SK-N-SH treated with all-trans-retinoic acid at 6 μM for 48 hours (cell line): ENCODE measurements at regions not wholly inside any gene's neighbourhood (a gene's known extent, or its start where the extent isn't known, plus 50 kb on each side); places are given as distances from the start of the nearest gene placed in this dataset.

Source experiments
- ARNTL ChIP-seq: fragments of 450-650 bp; formaldehyde crosslinking; IDR thresholded peaks from 2 replicates; pipeline ENCODE4 v1.5.0; 2020; ENCODE audit warnings: low read depth, mild to moderate bottlenecking, moderate library complexity, borderline replicate concordance
- CREB5 ChIP-seq: fragments of 250-450 bp; sonication (Bioruptor Pico); IDR thresholded peaks from 2 replicates; pipeline ENCODE4 v1.5.1; 2020; ENCODE audit warnings: low read depth, mild to moderate bottlenecking, moderate library complexity
- CSDC2 ChIP-seq: fragments of 250-450 bp; sonication (Bioruptor Pico); IDR thresholded peaks from 2 replicates; pipeline ENCODE4 v1.5.0; 2020; ENCODE audit warnings: mild to moderate bottlenecking, moderate library complexity
- ESRRG ChIP-seq: fragments of 250-450 bp; sonication (Bioruptor Pico); IDR thresholded peaks from 2 replicates; pipeline ENCODE4 v1.6.1; 2021; ENCODE audit warnings: mild to moderate bottlenecking
- OSR1 ChIP-seq: fragments of 250-450 bp; sonication (Bioruptor Pico); IDR thresholded peaks from 2 replicates; pipeline ENCODE4 v1.8.0; 2022; ENCODE audit warnings: moderate library complexity, mild to moderate bottlenecking, inconsistent platforms
- PATZ1 ChIP-seq: fragments of 250-450 bp; sonication (Bioruptor Pico); IDR thresholded peaks from 2 replicates; pipeline ENCODE4 v1.8.0; 2020; ENCODE audit warnings: mild to moderate bottlenecking, moderate library complexity, borderline replicate concordance
- TOX ChIP-seq: fragments of 250-450 bp; sonication (Bioruptor Pico); IDR thresholded peaks from 2 replicates; pipeline ENCODE4 v1.8.0; 2021; ENCODE audit warnings: mild to moderate bottlenecking, moderate library complexity, borderline replicate concordance
- TSHZ2 ChIP-seq: fragments of 250-450 bp; sonication (Bioruptor Pico); IDR thresholded peaks from 2 replicates; pipeline ENCODE4 v1.5.0; 2020; ENCODE audit warnings: mild to moderate bottlenecking, moderate library complexity
- ZC3H10 ChIP-seq: fragments of 250-450 bp; sonication (Bioruptor Pico); IDR thresholded peaks from 2 replicates; pipeline ENCODE4 v1.5.1; 2021; ENCODE audit warnings: mild to moderate bottlenecking, moderate library complexity
- ZFP3 ChIP-seq: fragments of 250-450 bp; sonication (Bioruptor Pico); IDR thresholded peaks from 2 replicates; pipeline ENCODE4 v1.5.0; 2020; ENCODE audit warnings: mild to moderate bottlenecking, moderate library complexity
- ZFP30 ChIP-seq: fragments of 450-650 bp; formaldehyde crosslinking; IDR thresholded peaks from 2 replicates; pipeline ENCODE4 v1.5.0; 2022; ENCODE audit warnings: mild to moderate bottlenecking, moderate library complexity
- ZNF70 ChIP-seq: fragments of 450-650 bp; formaldehyde crosslinking; IDR thresholded peaks from 2 replicates; pipeline ENCODE4 v1.5.0; 2020; ENCODE audit warnings: mild to moderate bottlenecking, moderate library complexity
- ZNF8 ChIP-seq: fragments of 450-650 bp; formaldehyde crosslinking; IDR thresholded peaks from 2 replicates; pipeline ENCODE4 v1.5.0; 2020; ENCODE audit warnings: mild to moderate bottlenecking, moderate library complexity
- TF ChIP-seq, protein P1 (sequence below): fragments of 250-450 bp; sonication (Bioruptor Pico); IDR thresholded peaks from 2 replicates; pipeline ENCODE4 v1.8.0; 2021; ENCODE audit warnings: low read depth, mild to moderate bottlenecking, moderate library complexity, borderline replicate concordance

DNA sequence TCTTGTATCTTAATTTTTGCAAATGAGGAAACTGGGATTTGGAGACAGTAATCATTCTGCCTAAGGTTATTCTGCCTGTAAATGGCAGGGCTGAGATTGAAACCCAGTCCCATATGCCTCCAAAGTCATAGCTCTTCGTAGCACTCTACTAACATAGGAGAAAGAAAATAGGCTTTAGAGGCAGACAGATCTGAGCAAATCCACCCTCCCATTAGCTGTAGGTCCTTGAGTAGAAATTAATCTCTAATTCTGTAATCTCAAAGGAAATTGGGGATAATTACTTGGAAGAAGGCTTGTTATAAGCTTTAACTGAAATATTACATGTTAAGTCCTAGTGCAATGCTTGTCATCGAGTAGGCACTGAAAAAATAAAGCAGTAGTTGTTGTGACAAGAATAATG is 252.1 kb upstream of the PEX5L start:
- TF ChIP-seq TOX (CRISPR knock-in tag), result no peak
- no peak for TF ChIP-seq CSDC2 (CRISPR knock-in tag)
- TF ChIP-seq CREB5 (CRISPR knock-in tag), result no peak
- TF ChIP-seq ZFP30 (CRISPR knock-in tag), result no peak
- no peak for TF ChIP-seq OSR1 (CRISPR knock-in tag)
- TF ChIP-seq, protein P1, sequence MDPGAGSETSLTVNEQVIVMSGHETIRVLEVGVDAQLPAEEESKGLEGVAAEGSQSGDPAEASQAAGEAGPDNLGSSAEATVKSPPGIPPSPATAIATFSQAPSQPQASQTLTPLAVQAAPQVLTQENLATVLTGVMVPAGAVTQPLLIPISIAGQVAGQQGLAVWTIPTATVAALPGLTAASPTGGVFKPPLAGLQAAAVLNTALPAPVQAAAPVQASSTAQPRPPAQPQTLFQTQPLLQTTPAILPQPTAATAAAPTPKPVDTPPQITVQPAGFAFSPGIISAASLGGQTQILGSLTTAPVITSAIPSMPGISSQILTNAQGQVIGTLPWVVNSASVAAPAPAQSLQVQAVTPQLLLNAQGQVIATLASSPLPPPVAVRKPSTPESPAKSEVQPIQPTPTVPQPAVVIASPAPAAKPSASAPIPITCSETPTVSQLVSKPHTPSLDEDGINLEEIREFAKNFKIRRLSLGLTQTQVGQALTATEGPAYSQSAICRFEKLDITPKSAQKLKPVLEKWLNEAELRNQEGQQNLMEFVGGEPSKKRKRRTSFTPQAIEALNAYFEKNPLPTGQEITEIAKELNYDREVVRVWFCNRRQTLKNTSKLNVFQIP (CRISPR knock-in tag), result no peak
- TF ChIP-seq ARNTL (CRISPR knock-in tag), result no peak
- no peak for TF ChIP-seq ZFP3 (CRISPR knock-in tag)
- no peak for TF ChIP-seq ZC3H10 (CRISPR knock-in tag)
- TF ChIP-seq ESRRG (CRISPR knock-in tag), result no peak
- TF ChIP-seq ZNF8 (CRISPR knock-in tag), result no peak
- no peak for TF ChIP-seq PATZ1 (CRISPR knock-in tag)
- TF ChIP-seq TSHZ2 (CRISPR knock-in tag), result no peak
- TF ChIP-seq ZNF70 (CRISPR knock-in tag), result no peak
